K562 (cell line): ENCODE measurements at regions not wholly inside any gene's neighbourhood (a gene's known extent, or its start where the extent isn't known, plus 50 kb on each side); places are given as distances from the start of the nearest gene placed in this dataset.

Experiments used
- ATAC-seq: fragments of 200-7000 bp; cut with Tn5 transposase; 3 replicates; pipeline ENCODE4 v1.9.1; 2020; ENCODE audit warnings: moderate library complexity
- BruUV-seq: library from RNA; stranded (reverse); fragments of 400-500 nt; replicated peaks from 2 replicates; lab custom pipeline; 2021; lab: Mats Ljungman, UMichigan
- CTCF ChIA-PET: fragments of 300-600 bp; formaldehyde crosslinking; extraction: SDS; loops from one replicate; lab custom pipeline; 2021; ENCODE audit warnings: low intra/inter-chr PET ratio; lab: Yijun Ruan, JAX
- POLR2A ChIA-PET: fragments of 300-600, 350-650 bp; sonication (Branson Sonifier 250); formaldehyde crosslinking; extraction: SDS; loops from one replicate; lab custom pipeline; 2021; ENCODE audit warnings: antibody characterized with exemption, inconsistent platforms; lab: Yijun Ruan, JAX
- DNase-seq, 4 experiments: peaks; one replicate each; pipeline versions ENCODE4 v3.0.0 to v3.0.0-alpha.2; 2011 to 2018; ENCODE audit warnings: low spot score in 3 of 4, mixed read lengths in 3 of 4; ENCODE audit errors: extremely low read depth in 1 of 4
- FAIRE-seq: peaks from 2 replicates; lab custom pipeline; 2011; peaks lifted over from hg19 to GRCh38; lab: Jason Lieb, UNC
- H2AFZ ChIP-seq: 2 replicates; pipeline ENCODE4 v1.6.0; 2011; ENCODE audit warnings: low read depth, low read length, control low read depth, inconsistent platforms
- H3K27ac ChIP-seq: fragments of 200-600 bp; 3 replicates; pipeline ENCODE4 v1.8.0; 2011; ENCODE audit warnings: low read depth, mild to moderate bottlenecking, control low read depth, inconsistent platforms, low read length, moderate library complexity, mixed read lengths; ENCODE audit errors: extremely low read depth
- H3K27me3 ChIP-seq, 2 experiments: fragments of 300-600 bp in 1 of 2; 2 replicates in 1 of 2; 3 replicates in 1 of 2; pipeline versions ENCODE4 v1.6.0 to v1.8.0; 2011; ENCODE audit warnings: inconsistent platforms in 2 of 2, low read length in 2 of 2, mild to moderate bottlenecking in 1 of 2, mixed read lengths in 1 of 2, moderate library complexity in 1 of 2; ENCODE audit not compliant: control insufficient read depth in 2 of 2, insufficient read depth in 2 of 2
- H3K36me3 ChIP-seq: fragments of 300-600 bp; 3 replicates; pipeline ENCODE4 v1.8.0; 2011; ENCODE audit warnings: mild to moderate bottlenecking, low read length, inconsistent platforms; ENCODE audit not compliant: control insufficient read depth, insufficient read depth
- H3K4me1 ChIP-seq, 2 experiments: fragments of 200-600 bp in 1 of 2; replicated peaks in 1 of 2; 2 replicates in 1 of 2; 3 replicates in 1 of 2; pipeline versions ENCODE4 v1.5.1 to v1.8.0; 2011; ENCODE audit warnings: inconsistent platforms in 2 of 2, low read length in 2 of 2, mild to moderate bottlenecking in 1 of 2, mixed read lengths in 1 of 2, moderate library complexity in 1 of 2; ENCODE audit not compliant: control insufficient read depth in 2 of 2, insufficient read depth in 2 of 2
- H3K4me2 ChIP-seq: 2 replicates; pipeline ENCODE4 v1.6.1; 2011; ENCODE audit warnings: low read length, control low read depth, inconsistent platforms, mixed read lengths; ENCODE audit not compliant: insufficient read depth
- H3K4me3 ChIP-seq: fragments of 200-600 bp; sonication (generic), shearing (Covaris generic); 2 replicates; pipeline ENCODE4 v1.5.1; 2016; ENCODE audit warnings: control low read depth, inconsistent platforms
- H3K79me2 ChIP-seq: fragments of 200-600 bp; 3 replicates; pipeline ENCODE4 v1.8.0; 2011; ENCODE audit warnings: low read length, inconsistent platforms; ENCODE audit not compliant: control insufficient read depth, insufficient read depth
- H3K9ac ChIP-seq, 2 experiments: 2 replicates each; pipeline versions ENCODE4 v1.6.0 to v1.6.1; 2011; ENCODE audit warnings: low read depth in 2 of 2, low read length in 2 of 2, control low read depth in 1 of 2, inconsistent platforms in 1 of 2, mild to moderate bottlenecking in 1 of 2, mixed read lengths in 1 of 2; ENCODE audit not compliant: insufficient read depth in 1 of 2
- H3K9me1 ChIP-seq: one replicate; pipeline ENCODE4 v1.6.0; 2011; ENCODE audit warnings: inconsistent platforms, mild to moderate bottlenecking, low read length, moderate library complexity; ENCODE audit not compliant: control insufficient read depth, insufficient read depth
- H3K9me3 ChIP-seq: replicated peaks from 2 replicates; pipeline ENCODE4 v1.5.1; 2011; ENCODE audit warnings: low read depth, low read length, inconsistent platforms; ENCODE audit not compliant: control insufficient read depth, insufficient read depth
- H4K20me1 ChIP-seq: replicated peaks from 2 replicates; pipeline ENCODE4 v1.6.1; 2011; ENCODE audit warnings: low read length, inconsistent platforms, mixed read lengths; ENCODE audit not compliant: control insufficient read depth, insufficient read depth
- BCOR ChIP-seq: fragments of 450-650 bp; IDR thresholded peaks from 2 replicates; pipeline ENCODE4 v1.6.1; 2016
- ETV1 ChIP-seq: fragments of 450-650 bp; conservative IDR thresholded peaks from 2 replicates; pipeline ENCODE4 v1.6.1; 2016; ENCODE audit warnings: missing genetic modification characterization, control low read depth, low read depth, missing compliant biosample characterization
- HMG20A ChIP-seq: fragments of 450-650 bp; formaldehyde crosslinking; conservative IDR thresholded peaks from 2 replicates; pipeline ENCODE4 v1.4.0; 2020; ENCODE audit warnings: mild to moderate bottlenecking, mixed read lengths
- RNF2 ChIP-seq: sonication (generic); IDR thresholded peaks from 2 replicates; pipeline ENCODE4 v1.6.1; 2016
- RUNX1 ChIP-seq: sonication (generic); IDR thresholded peaks from 2 replicates; pipeline ENCODE4 v1.6.1; 2016; ENCODE audit warnings: antibody characterized with exemption, low read depth
- TAF15 ChIP-seq: fragments of 200-400 bp; formaldehyde crosslinking; IDR thresholded peaks from 2 replicates; pipeline ENCODE4 v1.6.1; 2017; ENCODE audit warnings: mild to moderate bottlenecking, low read depth, low read length, moderate library complexity
- TRIM24 ChIP-seq, 2 experiments: fragments of 450-650 bp; IDR thresholded peaks; 2 replicates each; pipeline ENCODE4 v1.6.1; 2016
- ZBTB12 ChIP-seq: fragments of 250-450 bp; sonication (Bioruptor Pico); IDR thresholded peaks from 2 replicates; pipeline ENCODE4 v1.4.0; 2020
- ZNF174 ChIP-seq: fragments of 250-450 bp; sonication (Bioruptor Pico); IDR thresholded peaks from 2 replicates; pipeline ENCODE4 v1.4.0; 2020; ENCODE audit warnings: mild to moderate bottlenecking
- ZNF77 ChIP-seq: fragments of 250-450 bp; sonication (Bioruptor Pico); IDR thresholded peaks from 2 replicates; pipeline ENCODE4 v1.5.0; 2020
- WGBS: fragments of 100-300 bp; shearing (Covaris generic); methylation state at CpG from one replicate; pipeline ENCODE4 v1.1.6; 2016; ENCODE audit warnings: low coverage, mixed read lengths; ENCODE audit not compliant: insufficient coverage; ENCODE audit errors: missing lambda C conversion rate; 5-methylcytosine and 5-hydroxymethylcytosine counted together
- in situ Hi-C: fragments of 300-500 bp; cut with MboI; formaldehyde crosslinking; loops from 4 replicates; pipeline ENCODE4 v1.15.0; 2018; ENCODE audit warnings: inconsistent platforms, mixed read lengths
- intact Hi-C: fragments of 100-400 bp; cut with micrococcal nuclease; formaldehyde crosslinking; loops from 2 replicates; pipeline ENCODE4 v1.14.2; 2022
- TF ChIP-seq, protein P1 (sequence below): fragments of 450-650 bp; formaldehyde crosslinking; IDR thresholded peaks from 2 replicates; pipeline ENCODE4 v1.4.0; 2022; ENCODE audit warnings: missing genetic modification characterization
- TF ChIP-seq, protein P2 (sequence below), 2 experiments: fragments of 450-650 bp in 1 of 2; sonication (generic) in 1 of 2; formaldehyde crosslinking in 1 of 2; IDR thresholded peaks; 2 replicates each; pipeline versions ENCODE4 v1.7.1 to v1.9.0; 2016 to 2022; ENCODE audit warnings: inconsistent platforms in 1 of 2, mild to moderate bottlenecking in 1 of 2, missing genetic modification reagents in 1 of 2

DNA sequence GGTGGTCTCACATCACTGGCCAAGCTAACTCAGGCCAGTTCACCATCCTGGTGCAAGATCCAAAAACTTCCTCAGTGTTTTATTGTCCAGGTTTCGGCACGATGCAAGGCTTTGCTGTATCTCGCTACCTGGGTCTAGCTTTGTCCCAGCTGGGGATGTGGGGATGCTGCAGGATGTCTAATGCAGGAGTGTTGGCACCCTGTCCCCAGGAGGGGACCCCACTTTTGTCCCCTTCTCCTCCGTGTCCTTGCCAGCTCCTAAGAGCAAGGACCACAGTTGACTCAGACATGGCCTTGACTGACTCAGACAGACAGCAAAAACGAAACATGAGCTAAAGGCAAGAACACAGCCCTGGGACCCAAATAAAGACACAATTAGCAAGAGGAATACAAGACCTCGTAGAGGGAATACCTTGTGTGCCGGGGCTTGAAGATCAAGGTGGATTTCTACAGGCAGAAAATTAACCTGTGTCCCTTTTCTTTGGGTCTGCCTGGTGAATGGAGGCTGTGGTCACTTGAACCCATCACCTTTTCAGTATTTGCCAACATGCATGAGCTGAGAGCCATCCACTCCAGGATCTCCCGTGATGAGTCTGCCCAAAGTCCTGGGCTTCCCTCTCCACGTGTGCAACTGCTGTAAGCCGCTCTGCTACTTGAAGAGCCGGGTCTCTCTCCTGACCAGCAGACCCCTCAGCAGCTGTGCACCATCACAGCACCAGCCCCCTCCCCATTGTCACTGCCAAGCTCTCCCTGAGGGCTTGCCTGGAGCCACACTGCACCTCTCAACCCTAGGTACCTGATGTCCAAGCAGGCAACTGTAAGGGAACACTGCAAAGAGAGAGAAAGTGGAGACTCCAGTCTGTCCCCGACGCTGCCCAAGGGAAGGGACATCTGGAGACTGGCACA lies 149.5 kb upstream of the ZNF507 start:
- H3K4me2 ChIP-seq = no peak overlapping the region
- ChIA-PET CTCF (no interaction called here), POLR2A (no interaction called here)
- H3K9ac ChIP-seq = no peak overlapping the region
- intact Hi-C loops = no loop called here
- H3K36me3 ChIP-seq = no peaks in the 10 kb centered on the region
- H3K4me3 ChIP-seq = no peak overlapping the region
- no peaks in the 10 kb centered on the region for H3K79me2 ChIP-seq
- ATAC-seq = no peak
- in situ Hi-C loops = no loop called here
- no peak for FAIRE-seq
- no TSS peak for BruUV-seq
- H3K27me3 ChIP-seq = no peaks in the 10 kb centered on the region; a peak in 1 of 5 replicates
- no peak overlapping the region for H2AFZ ChIP-seq
- H3K9me3 ChIP-seq = no peaks in the 10 kb centered on the region
- H3K27ac ChIP-seq = no peak overlapping the region
- no peak for DNase-seq
- no peaks in the 10 kb centered on the region for H4K20me1 ChIP-seq
- no peaks in the 10 kb centered on the region for H3K9me1 ChIP-seq
- no peaks in the 10 kb centered on the region for H3K4me1 ChIP-seq
- WGBS = under 1% methylated on average over 12 of the region's 13 CpGs
- no peak for TF ChIP-seq ZNF77
- no peak for TF ChIP-seq TAF15
- TF ChIP-seq BCOR = no peak
- no peak for TF ChIP-seq ZBTB12 (CRISPR knock-in tag)
- no peak for TF ChIP-seq RUNX1
- TF ChIP-seq, protein P1, sequence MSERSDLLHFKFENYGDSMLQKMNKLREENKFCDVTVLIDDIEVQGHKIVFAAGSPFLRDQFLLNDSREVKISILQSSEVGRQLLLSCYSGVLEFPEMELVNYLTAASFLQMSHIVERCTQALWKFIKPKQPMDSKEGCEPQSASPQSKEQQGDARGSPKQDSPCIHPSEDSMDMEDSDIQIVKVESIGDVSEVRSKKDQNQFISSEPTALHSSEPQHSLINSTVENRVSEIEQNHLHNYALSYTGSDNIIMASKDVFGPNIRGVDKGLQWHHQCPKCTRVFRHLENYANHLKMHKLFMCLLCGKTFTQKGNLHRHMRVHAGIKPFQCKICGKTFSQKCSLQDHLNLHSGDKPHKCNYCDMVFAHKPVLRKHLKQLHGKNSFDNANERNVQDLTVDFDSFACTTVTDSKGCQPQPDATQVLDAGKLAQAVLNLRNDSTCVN (CRISPR knock-in tag) = no peak
- no peak for TF ChIP-seq ZNF174 (CRISPR knock-in tag)
- no peak for TF ChIP-seq RNF2
- TF ChIP-seq TRIM24 (IDR thresholded peaks at IDR 0.05) = no peak
- TF ChIP-seq, protein P2, sequence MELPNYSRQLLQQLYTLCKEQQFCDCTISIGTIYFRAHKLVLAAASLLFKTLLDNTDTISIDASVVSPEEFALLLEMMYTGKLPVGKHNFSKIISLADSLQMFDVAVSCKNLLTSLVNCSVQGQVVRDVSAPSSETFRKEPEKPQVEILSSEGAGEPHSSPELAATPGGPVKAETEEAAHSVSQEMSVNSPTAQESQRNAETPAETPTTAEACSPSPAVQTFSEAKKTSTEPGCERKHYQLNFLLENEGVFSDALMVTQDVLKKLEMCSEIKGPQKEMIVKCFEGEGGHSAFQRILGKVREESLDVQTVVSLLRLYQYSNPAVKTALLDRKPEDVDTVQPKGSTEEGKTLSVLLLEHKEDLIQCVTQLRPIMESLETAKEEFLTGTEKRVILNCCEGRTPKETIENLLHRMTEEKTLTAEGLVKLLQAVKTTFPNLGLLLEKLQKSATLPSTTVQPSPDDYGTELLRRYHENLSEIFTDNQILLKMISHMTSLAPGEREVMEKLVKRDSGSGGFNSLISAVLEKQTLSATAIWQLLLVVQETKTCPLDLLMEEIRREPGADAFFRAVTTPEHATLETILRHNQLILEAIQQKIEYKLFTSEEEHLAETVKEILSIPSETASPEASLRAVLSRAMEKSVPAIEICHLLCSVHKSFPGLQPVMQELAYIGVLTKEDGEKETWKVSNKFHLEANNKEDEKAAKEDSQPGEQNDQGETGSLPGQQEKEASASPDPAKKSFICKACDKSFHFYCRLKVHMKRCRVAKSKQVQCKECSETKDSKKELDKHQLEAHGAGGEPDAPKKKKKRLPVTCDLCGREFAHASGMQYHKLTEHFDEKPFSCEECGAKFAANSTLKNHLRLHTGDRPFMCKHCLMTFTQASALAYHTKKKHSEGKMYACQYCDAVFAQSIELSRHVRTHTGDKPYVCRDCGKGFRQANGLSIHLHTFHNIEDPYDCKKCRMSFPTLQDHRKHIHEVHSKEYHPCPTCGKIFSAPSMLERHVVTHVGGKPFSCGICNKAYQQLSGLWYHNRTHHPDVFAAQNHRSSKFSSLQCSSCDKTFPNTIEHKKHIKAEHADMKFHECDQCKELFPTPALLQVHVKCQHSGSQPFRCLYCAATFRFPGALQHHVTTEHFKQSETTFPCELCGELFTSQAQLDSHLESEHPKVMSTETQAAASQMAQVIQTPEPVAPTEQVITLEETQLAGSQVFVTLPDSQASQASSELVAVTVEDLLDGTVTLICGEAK (IDR thresholded peaks at IDR 0.05) = no peak
- TF ChIP-seq, protein P2 (CRISPR knock-in tag; IDR thresholded peaks at IDR 0.05) = no peak
- no peak for TF ChIP-seq HMG20A (CRISPR knock-in tag)
- no peak for TF ChIP-seq ETV1 (tag)
